ENCODE measurements at regions not wholly inside any gene's neighbourhood (a gene's known extent, or its start where the extent isn't known, plus 50 kb on each side); places are given as distances from the start of the nearest gene placed in this dataset.

GRCh38 chr1:38644092-38644491, 215.5 kb downstream of the RRAGC start:
- no peak for TF ChIP-seq EZH2 (IDR thresholded peaks at IDR 0.05)
- TF ChIP-seq CTCF (IDR thresholded peaks at IDR 0.05): no peak
